ENCODE measurements at regions not wholly inside any gene's neighbourhood (a gene's known extent, or its start where the extent isn't known, plus 50 kb on each side); places are given as distances from the start of the nearest gene placed in this dataset.

DNA sequence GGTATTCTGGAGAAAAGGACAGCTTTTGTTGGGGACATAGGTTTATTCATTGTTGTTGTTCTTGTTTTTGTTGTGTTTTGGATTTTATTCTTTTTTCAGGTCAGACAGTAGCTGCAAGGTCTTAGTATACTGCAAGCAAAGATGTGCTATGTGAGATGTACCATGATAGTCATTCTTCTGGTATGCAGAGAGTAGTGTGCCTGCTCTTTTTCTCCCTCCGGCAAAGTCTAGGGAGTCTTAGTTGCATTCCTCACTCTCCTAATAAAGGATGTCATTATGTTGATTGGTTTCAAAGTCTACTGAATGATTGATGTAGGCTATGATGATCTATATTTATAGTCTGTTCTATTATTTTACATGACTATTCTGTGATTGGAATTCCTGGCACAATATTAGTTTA is 119.9 kb upstream of the POF1B start:
- DNase-seq (ENCODE audit: low spot score): no peak
- no peaks in the 10 kb centered on the region for H4K20me1 ChIP-seq (ENCODE audit: insufficient read depth, low read length)
- no peak overlapping the region for H3K27ac ChIP-seq (ENCODE audit: low read depth, low read length, poor library complexity, severe bottlenecking)
- H2AFZ ChIP-seq (ENCODE audit: low read length): no peak overlapping the region
- BruUV-seq (replicated peaks): no TSS peak
- no peaks in the 10 kb centered on the region for H3K36me3 ChIP-seq (ENCODE audit: insufficient read depth, low read length)
- H3K4me2 ChIP-seq (ENCODE audit: low read length): no peak overlapping the region
- no peak overlapping the region for H3K4me3 ChIP-seq (ENCODE audit: low read depth, low read length, poor library complexity, severe bottlenecking)
- no peaks in the 10 kb centered on the region for H3K4me1 ChIP-seq (ENCODE audit: insufficient read depth, low read length, poor library complexity, severe bottlenecking)
- H3K9me2 ChIP-seq (ENCODE audit: insufficient read depth, low read length): no peaks in the 10 kb centered on the region
- no peaks in the 10 kb centered on the region for H3K79me2 ChIP-seq (ENCODE audit: insufficient read depth, low read depth, low read length)
- H3K9me3 ChIP-seq (ENCODE audit: low read length): no peaks in the 10 kb centered on the region
- ChIA-PET POLR2A (interaction anchor here (0.6 kb wide), 2 partner anchors 190 to 938 kb away, joined by 3 to 4 read pairs; no protein-coding TSS in a partner anchor), CTCF (ENCODE audit: unreplicated experiment) (no interaction called here)
- intact Hi-C loops (cut with micrococcal nuclease; ENCODE audit: unreplicated experiment): no loop called here
- no peak for TF ChIP-seq EZH2phosphoT487 (IDR thresholded peaks at IDR 0.05; ENCODE audit: borderline replicate concordance, low read depth, low read length)

DNA sequence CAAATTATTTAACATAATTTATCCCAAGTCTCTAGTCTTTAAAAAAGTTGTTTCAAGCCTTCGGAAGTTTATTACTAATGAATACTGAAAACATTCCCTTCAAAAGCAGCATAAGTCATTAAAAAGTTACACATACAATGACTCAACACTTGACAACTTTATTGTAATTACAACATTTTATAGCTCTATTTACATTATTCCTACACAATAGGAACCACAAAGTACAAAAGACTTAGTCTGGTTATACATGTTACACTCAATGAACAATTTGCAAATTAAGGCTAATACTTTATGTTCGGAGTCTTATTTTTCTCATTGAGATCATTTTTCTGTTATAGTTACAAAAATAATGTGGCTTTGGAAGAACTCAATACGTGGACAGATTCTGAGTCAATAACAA is 114.4 kb upstream of the POF1B start:
- H2AFZ ChIP-seq (ENCODE audit: low read length): no peak overlapping the region
- H3K9me2 ChIP-seq (ENCODE audit: insufficient read depth, low read length): no peaks in the 10 kb centered on the region
- no peak overlapping the region for H3K27ac ChIP-seq (ENCODE audit: low read depth, low read length, poor library complexity, severe bottlenecking)
- H4K20me1 ChIP-seq (ENCODE audit: insufficient read depth, low read length): no peaks in the 10 kb centered on the region
- intact Hi-C loops (cut with micrococcal nuclease; ENCODE audit: unreplicated experiment): no loop called here
- H3K4me2 ChIP-seq (ENCODE audit: low read length): no peak overlapping the region
- CTCF ChIA-PET (ENCODE audit: unreplicated experiment): no interaction called here
- H3K36me3 ChIP-seq (ENCODE audit: insufficient read depth, low read length): no peaks in the 10 kb centered on the region
- DNase-seq (ENCODE audit: low spot score): no peak
- POLR2A ChIA-PET: no interaction called here
- H3K4me3 ChIP-seq (ENCODE audit: low read depth, low read length, poor library complexity, severe bottlenecking): no peak overlapping the region
- BruUV-seq (replicated peaks): no TSS peak
- no peaks in the 10 kb centered on the region for H3K4me1 ChIP-seq (ENCODE audit: insufficient read depth, low read length, poor library complexity, severe bottlenecking)
- TF ChIP-seq EZH2phosphoT487 (IDR thresholded peaks at IDR 0.05; ENCODE audit: borderline replicate concordance, low read depth, low read length) (no peak), CTCF (conservative IDR thresholded peaks at IDR 0.05; ENCODE audit: low read length) (no peak)
- no peaks in the 10 kb centered on the region for H3K79me2 ChIP-seq (ENCODE audit: insufficient read depth, low read depth, low read length)
- H3K9me3 ChIP-seq (ENCODE audit: low read length): no peaks in the 10 kb centered on the region

GRCh38 chrX:85454295-85454694 is 74.8 kb upstream of the POF1B start:
- no peak overlapping the region for H3K4me3 ChIP-seq (ENCODE audit: low read depth, low read length, poor library complexity, severe bottlenecking)
- no peaks in the 10 kb centered on the region for H3K9me2 ChIP-seq (ENCODE audit: insufficient read depth, low read length)
- no peak overlapping the region for H2AFZ ChIP-seq (ENCODE audit: low read length)
- no peak overlapping the region for H3K4me2 ChIP-seq (ENCODE audit: low read length)
- TF ChIP-seq EZH2phosphoT487 (IDR thresholded peaks at IDR 0.05; ENCODE audit: borderline replicate concordance, low read depth, low read length): no peak
- TF ChIP-seq CTCF (conservative IDR thresholded peaks at IDR 0.05; ENCODE audit: low read length): no peak
- POLR2A ChIA-PET: no interaction called here
- H3K9me3 ChIP-seq (ENCODE audit: low read length): no peaks in the 10 kb centered on the region
- H3K27ac ChIP-seq (ENCODE audit: low read depth, low read length, poor library complexity, severe bottlenecking): no peak overlapping the region
- intact Hi-C loops (cut with micrococcal nuclease; ENCODE audit: unreplicated experiment): no loop called here
- no peak for DNase-seq (ENCODE audit: low spot score)
- H4K20me1 ChIP-seq (ENCODE audit: insufficient read depth, low read length): no peaks in the 10 kb centered on the region
- no peaks in the 10 kb centered on the region for H3K4me1 ChIP-seq (ENCODE audit: insufficient read depth, low read length, poor library complexity, severe bottlenecking)
- H3K79me2 ChIP-seq (ENCODE audit: insufficient read depth, low read depth, low read length): no peaks in the 10 kb centered on the region
- CTCF ChIA-PET (ENCODE audit: unreplicated experiment): no interaction called here
- BruUV-seq (replicated peaks): no TSS peak
- H3K36me3 ChIP-seq (ENCODE audit: insufficient read depth, low read length): no peaks in the 10 kb centered on the region

All from OCI-LY7 (cell line).